ENCODE measurements at regions not wholly inside any gene's neighbourhood (a gene's known extent, or its start where the extent isn't known, plus 50 kb on each side); places are given as distances from the start of the nearest gene placed in this dataset.

GRCh38 chr2:71940695-71941094, 207.0 kb downstream of the CYP26B1 start:
- H3K9me3 ChIP-seq (ENCODE audit: low read depth, low read length, poor library complexity, severe bottlenecking): no peaks in the 10 kb centered on the region
- no peaks in the 10 kb centered on the region for H3K36me3 ChIP-seq (ENCODE audit: insufficient read depth, low read length, poor library complexity, severe bottlenecking)
- no peak overlapping the region for H3K4me3 ChIP-seq (ENCODE audit: low read depth, low read length, poor library complexity, severe bottlenecking)
- no peak overlapping the region for H3K27ac ChIP-seq (ENCODE audit: low read depth, low read length, poor library complexity, severe bottlenecking)
- no peak for TF ChIP-seq EZH2 (IDR thresholded peaks at IDR 0.05; ENCODE audit: borderline replicate concordance, low read depth, low read length, poor library complexity, severe bottlenecking)
- TF ChIP-seq, protein P1, sequence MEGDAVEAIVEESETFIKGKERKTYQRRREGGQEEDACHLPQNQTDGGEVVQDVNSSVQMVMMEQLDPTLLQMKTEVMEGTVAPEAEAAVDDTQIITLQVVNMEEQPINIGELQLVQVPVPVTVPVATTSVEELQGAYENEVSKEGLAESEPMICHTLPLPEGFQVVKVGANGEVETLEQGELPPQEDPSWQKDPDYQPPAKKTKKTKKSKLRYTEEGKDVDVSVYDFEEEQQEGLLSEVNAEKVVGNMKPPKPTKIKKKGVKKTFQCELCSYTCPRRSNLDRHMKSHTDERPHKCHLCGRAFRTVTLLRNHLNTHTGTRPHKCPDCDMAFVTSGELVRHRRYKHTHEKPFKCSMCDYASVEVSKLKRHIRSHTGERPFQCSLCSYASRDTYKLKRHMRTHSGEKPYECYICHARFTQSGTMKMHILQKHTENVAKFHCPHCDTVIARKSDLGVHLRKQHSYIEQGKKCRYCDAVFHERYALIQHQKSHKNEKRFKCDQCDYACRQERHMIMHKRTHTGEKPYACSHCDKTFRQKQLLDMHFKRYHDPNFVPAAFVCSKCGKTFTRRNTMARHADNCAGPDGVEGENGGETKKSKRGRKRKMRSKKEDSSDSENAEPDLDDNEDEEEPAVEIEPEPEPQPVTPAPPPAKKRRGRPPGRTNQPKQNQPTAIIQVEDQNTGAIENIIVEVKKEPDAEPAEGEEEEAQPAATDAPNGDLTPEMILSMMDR (conservative IDR thresholded peaks at IDR 0.05; ENCODE audit: low read depth, low read length): no peak
- DNase-seq (ENCODE audit: low spot score): no peak
- peaks cover 15% of the 10 kb centered on the region for H3K4me1 ChIP-seq (ENCODE audit: insufficient read depth, low read length, poor library complexity, severe bottlenecking)
- intact Hi-C loops (cut with micrococcal nuclease; ENCODE audit: unreplicated experiment): no loop called here
- BruUV-seq (replicated peaks): no TSS peak
- POLR2A ChIA-PET (ENCODE audit: low non-redundant PET): no interaction called here
- CTCF ChIA-PET: no interaction called here
- H3K27me3 ChIP-seq (replicated peaks; ENCODE audit: insufficient read depth, low read depth, low read length, poor library complexity): no peaks in the 10 kb centered on the region

DNA sequence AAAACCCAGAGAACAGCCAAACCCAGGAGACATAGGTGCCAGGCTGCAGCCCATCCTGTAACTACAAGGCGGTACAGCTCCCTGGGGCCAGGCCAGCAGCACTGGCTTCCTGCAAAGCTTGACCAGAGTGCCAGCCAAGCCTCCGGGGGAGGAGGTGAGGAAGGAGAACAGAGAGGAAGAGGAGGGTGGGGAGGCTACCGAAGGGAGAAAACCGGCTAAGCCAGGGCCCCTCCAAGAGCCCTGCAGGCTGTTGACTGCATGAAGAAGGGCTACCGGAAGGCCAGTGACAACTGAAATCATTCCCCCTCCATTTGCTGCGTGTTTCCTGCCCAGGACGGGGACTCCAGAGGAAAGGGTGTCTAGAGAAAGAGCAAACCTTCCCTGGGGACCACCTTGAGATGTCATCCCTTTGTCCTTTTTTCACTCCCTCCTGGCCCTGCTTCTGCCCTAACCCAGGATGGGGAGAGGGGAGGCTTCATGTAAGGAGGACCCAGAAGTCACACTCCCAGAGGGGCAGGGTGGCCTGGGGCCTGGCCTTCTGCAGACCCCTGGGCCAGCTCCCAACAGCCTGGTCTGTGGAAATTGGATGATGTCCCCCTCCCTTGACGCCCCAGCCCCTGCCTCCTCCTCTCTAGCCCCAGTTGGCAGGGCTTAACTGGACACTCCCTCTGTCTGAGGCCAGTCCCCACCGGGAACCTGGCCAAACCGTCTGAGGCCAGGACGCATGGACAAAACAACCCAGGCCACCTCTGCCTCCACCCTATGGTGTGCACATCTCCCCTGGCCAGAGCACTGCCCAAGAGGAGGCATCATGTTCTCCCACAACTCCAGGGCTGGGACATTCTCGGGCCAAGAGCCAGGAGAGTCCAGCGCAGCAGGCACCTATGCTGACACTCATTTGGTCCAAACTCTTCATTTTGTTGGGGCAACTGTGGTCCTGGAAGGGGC, 207.8 kb downstream of the CYP26B1 start:
- intact Hi-C loops (cut with micrococcal nuclease; ENCODE audit: unreplicated experiment): no loop called here
- H3K9me3 ChIP-seq (ENCODE audit: low read depth, low read length, poor library complexity, severe bottlenecking): no peaks in the 10 kb centered on the region
- no peak overlapping the region for H3K27ac ChIP-seq (ENCODE audit: low read depth, low read length, poor library complexity, severe bottlenecking)
- H3K4me3 ChIP-seq (ENCODE audit: low read depth, low read length, poor library complexity, severe bottlenecking): no peak overlapping the region
- no peak for DNase-seq (ENCODE audit: low spot score)
- no peaks in the 10 kb centered on the region for H3K36me3 ChIP-seq (ENCODE audit: insufficient read depth, low read length, poor library complexity, severe bottlenecking)
- H3K27me3 ChIP-seq (replicated peaks; ENCODE audit: insufficient read depth, low read depth, low read length, poor library complexity): no peaks in the 10 kb centered on the region
- H3K4me1 ChIP-seq (ENCODE audit: insufficient read depth, low read length, poor library complexity, severe bottlenecking): peaks cover 15% of the 10 kb centered on the region
- no TSS peak for BruUV-seq (replicated peaks)
- ChIA-PET POLR2A (ENCODE audit: low non-redundant PET) (no interaction called here), CTCF (no interaction called here)
- no peak for TF ChIP-seq EZH2 (IDR thresholded peaks at IDR 0.05; ENCODE audit: borderline replicate concordance, low read depth, low read length, poor library complexity, severe bottlenecking)
- TF ChIP-seq, protein P1 (conservative IDR thresholded peaks at IDR 0.05; ENCODE audit: low read depth, low read length): no peak

DNA sequence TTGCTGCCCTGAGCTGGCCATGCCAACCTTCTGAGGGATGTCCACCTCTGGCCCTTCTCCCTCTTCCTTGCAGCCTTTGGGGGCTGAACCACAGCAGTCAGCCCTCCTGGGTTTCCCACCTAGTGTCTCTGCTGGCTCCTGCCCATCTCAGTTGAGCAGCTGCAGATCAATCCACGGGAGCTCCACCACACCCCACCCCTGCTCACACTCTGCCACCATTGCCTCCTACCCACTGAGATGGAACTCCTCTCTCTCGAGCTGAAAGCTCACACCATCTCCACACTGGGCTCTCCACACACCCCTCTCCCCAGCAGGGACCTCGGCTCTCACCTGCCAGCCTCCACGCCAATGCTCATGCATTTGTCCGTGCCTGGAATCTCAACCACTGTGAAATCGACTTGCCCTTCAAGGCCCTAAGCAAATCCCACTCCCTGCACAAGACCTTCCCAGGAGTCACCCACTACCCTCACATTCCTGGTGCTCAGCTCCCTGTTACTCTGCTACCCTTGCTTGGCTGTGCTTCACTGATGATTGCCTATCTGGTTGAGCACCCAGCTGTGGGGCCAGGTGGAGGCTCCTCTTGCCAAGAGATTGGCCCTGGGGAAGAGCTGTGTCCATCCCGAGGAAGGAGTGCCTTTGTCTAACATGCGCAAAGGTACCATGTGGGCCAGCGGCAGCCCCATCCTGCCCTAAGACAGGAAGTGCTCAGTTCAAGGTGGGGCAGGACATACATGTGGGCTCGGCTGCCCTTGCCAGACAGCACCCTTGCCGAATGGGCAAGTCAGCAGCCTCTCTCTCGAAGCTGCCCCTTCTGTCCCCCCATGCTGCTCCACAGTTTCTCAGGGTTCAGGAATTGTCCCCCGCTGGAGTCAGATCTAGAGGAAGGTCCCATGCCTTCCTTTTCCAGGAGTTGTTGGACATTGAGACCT, 208.7 kb downstream of the CYP26B1 start:
- Histone ChIP-seq H3K27me3 (replicated peaks; ENCODE audit: insufficient read depth, low read depth, low read length, poor library complexity) (no peaks in the 10 kb centered on the region), H3K4me3 (ENCODE audit: low read depth, low read length, poor library complexity, severe bottlenecking) (no peak overlapping the region), H3K4me1 (ENCODE audit: insufficient read depth, low read length, poor library complexity, severe bottlenecking) (peaks cover 15% of the 10 kb centered on the region), H3K9me3 (ENCODE audit: low read depth, low read length, poor library complexity, severe bottlenecking) (no peaks in the 10 kb centered on the region), H3K36me3 (ENCODE audit: insufficient read depth, low read length, poor library complexity, severe bottlenecking) (no peaks in the 10 kb centered on the region), H3K27ac (ENCODE audit: low read depth, low read length, poor library complexity, severe bottlenecking) (no peak overlapping the region)
- BruUV-seq (replicated peaks): no TSS peak
- TF ChIP-seq EZH2 (IDR thresholded peaks at IDR 0.05; ENCODE audit: borderline replicate concordance, low read depth, low read length, poor library complexity, severe bottlenecking): no peak
- TF ChIP-seq, protein P1 (conservative IDR thresholded peaks at IDR 0.05; ENCODE audit: low read depth, low read length): no peak
- ChIA-PET CTCF (no interaction called here), POLR2A (ENCODE audit: low non-redundant PET) (no interaction called here)
- DNase-seq (ENCODE audit: low spot score): no peak
- intact Hi-C loops (cut with micrococcal nuclease; ENCODE audit: unreplicated experiment): no loop called here

Data from A673 (cell line).